B cell (primary cell): ENCODE measurements at regions not wholly inside any gene's neighbourhood (a gene's known extent, or its start where the extent isn't known, plus 50 kb on each side); places are given as distances from the start of the nearest gene placed in this dataset.

Experiments used
- CTCF ChIP-seq: fragments of 200-600 bp; IDR thresholded peaks from one replicate; pipeline ENCODE4 v1.8.0; 2022; ENCODE audit warnings: antibody characterized with exemption, mild to moderate bottlenecking
- EZH2 ChIP-seq: IDR thresholded peaks from 2 replicates; pipeline ENCODE4 v1.6.1; 2012; ENCODE audit warnings: borderline replicate concordance, low read depth, mild to moderate bottlenecking, moderate library complexity, low read length; ENCODE audit not compliant: insufficient read depth, poor library complexity, severe bottlenecking

GRCh38 chr3:124413989-124414598 is 316.2 kb upstream of the UMPS start:
- no peak for TF ChIP-seq CTCF
- TF ChIP-seq EZH2: no peak
